Liver (tissue), 3 donors: ENCODE measurements at regions not wholly inside any gene's neighbourhood (a gene's known extent, or its start where the extent isn't known, plus 50 kb on each side); places are given as distances from the start of the nearest gene placed in this dataset.

Source experiments
- CTCF ChIP-seq: fragments of 150-350 bp; IDR thresholded peaks from 2 replicates; pipeline ENCODE4 v1.5.1; 2017; ENCODE audit warnings: improper control_type of control experiment, low read depth, low read length; ENCODE audit not compliant: missing input control
- HNF4A ChIP-seq, 2 donors: conservative IDR thresholded peaks; 2 replicates each; pipeline ENCODE4 v1.6.1; 2016; ENCODE audit warnings: antibody characterized with exemption in 2 of 2, mild to moderate bottlenecking in 2 of 2
- JUND ChIP-seq, 2 donors: IDR thresholded peaks; 2 replicates each; pipeline ENCODE4 v1.6.1; 2016; ENCODE audit warnings: antibody characterized with exemption in 2 of 2
- RAD21 ChIP-seq, 2 donors: IDR thresholded peaks; 2 replicates each; pipeline ENCODE4 v1.6.1; 2016; ENCODE audit warnings: antibody characterized with exemption in 2 of 2, mild to moderate bottlenecking in 2 of 2
- RXRA ChIP-seq, 2 donors: IDR thresholded peaks; 2 replicates each; pipeline ENCODE4 v1.6.1; 2017 to 2018; ENCODE audit warnings: antibody characterized with exemption in 2 of 2, mild to moderate bottlenecking in 1 of 2
- SP1 ChIP-seq: IDR thresholded peaks from 2 replicates; pipeline ENCODE4 v1.6.1; 2018; ENCODE audit warnings: antibody characterized with exemption, mild to moderate bottlenecking
- TAF1 ChIP-seq: conservative IDR thresholded peaks from 2 replicates; pipeline ENCODE4 v1.6.1; 2016; ENCODE audit warnings: antibody characterized with exemption, mild to moderate bottlenecking
- YY1 ChIP-seq: IDR thresholded peaks from 2 replicates; pipeline ENCODE4 v1.6.1; 2016; ENCODE audit warnings: antibody characterized with exemption, mild to moderate bottlenecking
- TF ChIP-seq, protein P1 (sequence below): IDR thresholded peaks from 2 replicates; pipeline ENCODE4 v1.6.1; 2016; ENCODE audit warnings: antibody characterized with exemption, mild to moderate bottlenecking
- TF ChIP-seq, protein P2 (sequence below): IDR thresholded peaks from 2 replicates; pipeline ENCODE4 v1.6.1; 2016; ENCODE audit warnings: antibody characterized with exemption
- donor health status: healthy.
- donor health status: healthy.

DNA sequence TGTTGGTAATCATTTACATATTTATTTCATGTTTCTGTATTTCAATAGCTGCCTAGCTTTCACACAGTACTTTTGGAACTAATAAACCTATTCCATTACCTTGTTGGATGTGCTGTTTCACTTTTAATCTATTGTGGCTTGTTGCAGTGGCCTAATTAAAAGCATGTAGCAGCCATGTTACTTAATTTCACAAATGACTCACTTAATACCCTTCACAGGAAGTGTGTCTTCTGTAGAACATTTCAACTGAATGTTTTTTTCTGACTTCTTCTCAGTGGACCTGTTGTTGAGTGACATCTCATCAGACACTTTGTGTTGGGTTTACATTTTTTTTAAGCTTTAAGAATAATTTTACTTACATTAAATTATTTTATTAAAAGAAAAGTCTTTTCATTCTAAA is 260.5 kb upstream of the THUMPD2 start:
- no peak for TF ChIP-seq JUND (IDR thresholded peaks at IDR 0.05)
- TF ChIP-seq, protein P1, sequence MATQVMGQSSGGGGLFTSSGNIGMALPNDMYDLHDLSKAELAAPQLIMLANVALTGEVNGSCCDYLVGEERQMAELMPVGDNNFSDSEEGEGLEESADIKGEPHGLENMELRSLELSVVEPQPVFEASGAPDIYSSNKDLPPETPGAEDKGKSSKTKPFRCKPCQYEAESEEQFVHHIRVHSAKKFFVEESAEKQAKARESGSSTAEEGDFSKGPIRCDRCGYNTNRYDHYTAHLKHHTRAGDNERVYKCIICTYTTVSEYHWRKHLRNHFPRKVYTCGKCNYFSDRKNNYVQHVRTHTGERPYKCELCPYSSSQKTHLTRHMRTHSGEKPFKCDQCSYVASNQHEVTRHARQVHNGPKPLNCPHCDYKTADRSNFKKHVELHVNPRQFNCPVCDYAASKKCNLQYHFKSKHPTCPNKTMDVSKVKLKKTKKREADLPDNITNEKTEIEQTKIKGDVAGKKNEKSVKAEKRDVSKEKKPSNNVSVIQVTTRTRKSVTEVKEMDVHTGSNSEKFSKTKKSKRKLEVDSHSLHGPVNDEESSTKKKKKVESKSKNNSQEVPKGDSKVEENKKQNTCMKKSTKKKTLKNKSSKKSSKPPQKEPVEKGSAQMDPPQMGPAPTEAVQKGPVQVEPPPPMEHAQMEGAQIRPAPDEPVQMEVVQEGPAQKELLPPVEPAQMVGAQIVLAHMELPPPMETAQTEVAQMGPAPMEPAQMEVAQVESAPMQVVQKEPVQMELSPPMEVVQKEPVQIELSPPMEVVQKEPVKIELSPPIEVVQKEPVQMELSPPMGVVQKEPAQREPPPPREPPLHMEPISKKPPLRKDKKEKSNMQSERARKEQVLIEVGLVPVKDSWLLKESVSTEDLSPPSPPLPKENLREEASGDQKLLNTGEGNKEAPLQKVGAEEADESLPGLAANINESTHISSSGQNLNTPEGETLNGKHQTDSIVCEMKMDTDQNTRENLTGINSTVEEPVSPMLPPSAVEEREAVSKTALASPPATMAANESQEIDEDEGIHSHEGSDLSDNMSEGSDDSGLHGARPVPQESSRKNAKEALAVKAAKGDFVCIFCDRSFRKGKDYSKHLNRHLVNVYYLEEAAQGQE, result no peak
- TF ChIP-seq SP1, result no peak
- no peak for TF ChIP-seq CTCF
- no peak for TF ChIP-seq YY1
- TF ChIP-seq, protein P2, sequence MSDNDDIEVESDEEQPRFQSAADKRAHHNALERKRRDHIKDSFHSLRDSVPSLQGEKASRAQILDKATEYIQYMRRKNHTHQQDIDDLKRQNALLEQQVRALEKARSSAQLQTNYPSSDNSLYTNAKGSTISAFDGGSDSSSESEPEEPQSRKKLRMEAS, result no peak
- no peak for TF ChIP-seq TAF1
- TF ChIP-seq HNF4A (conservative IDR thresholded peaks at IDR 0.05), result no peak
- TF ChIP-seq RXRA (IDR thresholded peaks at IDR 0.05), result no peak
- no peak for TF ChIP-seq RAD21 (IDR thresholded peaks at IDR 0.05)
